ENCODE measurements at regions not wholly inside any gene's neighbourhood (a gene's known extent, or its start where the extent isn't known, plus 50 kb on each side); places are given as distances from the start of the nearest gene placed in this dataset.

GRCh38 chr13:89269737-89270136 lies 1598.6 kb downstream of the SLITRK5 start:
- TF ChIP-seq, protein P1, sequence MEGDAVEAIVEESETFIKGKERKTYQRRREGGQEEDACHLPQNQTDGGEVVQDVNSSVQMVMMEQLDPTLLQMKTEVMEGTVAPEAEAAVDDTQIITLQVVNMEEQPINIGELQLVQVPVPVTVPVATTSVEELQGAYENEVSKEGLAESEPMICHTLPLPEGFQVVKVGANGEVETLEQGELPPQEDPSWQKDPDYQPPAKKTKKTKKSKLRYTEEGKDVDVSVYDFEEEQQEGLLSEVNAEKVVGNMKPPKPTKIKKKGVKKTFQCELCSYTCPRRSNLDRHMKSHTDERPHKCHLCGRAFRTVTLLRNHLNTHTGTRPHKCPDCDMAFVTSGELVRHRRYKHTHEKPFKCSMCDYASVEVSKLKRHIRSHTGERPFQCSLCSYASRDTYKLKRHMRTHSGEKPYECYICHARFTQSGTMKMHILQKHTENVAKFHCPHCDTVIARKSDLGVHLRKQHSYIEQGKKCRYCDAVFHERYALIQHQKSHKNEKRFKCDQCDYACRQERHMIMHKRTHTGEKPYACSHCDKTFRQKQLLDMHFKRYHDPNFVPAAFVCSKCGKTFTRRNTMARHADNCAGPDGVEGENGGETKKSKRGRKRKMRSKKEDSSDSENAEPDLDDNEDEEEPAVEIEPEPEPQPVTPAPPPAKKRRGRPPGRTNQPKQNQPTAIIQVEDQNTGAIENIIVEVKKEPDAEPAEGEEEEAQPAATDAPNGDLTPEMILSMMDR (IDR thresholded peaks at IDR 0.05) = no peak
- TF ChIP-seq POLR2A (IDR thresholded peaks at IDR 0.05; ENCODE audit: low read length) = no peak
- TF ChIP-seq, protein P2, sequence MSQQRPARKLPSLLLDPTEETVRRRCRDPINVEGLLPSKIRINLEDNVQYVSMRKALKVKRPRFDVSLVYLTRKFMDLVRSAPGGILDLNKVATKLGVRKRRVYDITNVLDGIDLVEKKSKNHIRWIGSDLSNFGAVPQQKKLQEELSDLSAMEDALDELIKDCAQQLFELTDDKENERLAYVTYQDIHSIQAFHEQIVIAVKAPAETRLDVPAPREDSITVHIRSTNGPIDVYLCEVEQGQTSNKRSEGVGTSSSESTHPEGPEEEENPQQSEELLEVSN (IDR thresholded peaks at IDR 0.05; ENCODE audit: borderline replicate concordance, low read depth) = no peak
- no peak for TF ChIP-seq CHD2 (IDR thresholded peaks at IDR 0.05; ENCODE audit: low read length, partially characterized antibody)
- TF ChIP-seq SMC3 (IDR thresholded peaks at IDR 0.05) = no peak
- TF ChIP-seq RFX5 (IDR thresholded peaks at IDR 0.05) = no peak
- TF ChIP-seq RCOR1 (IDR thresholded peaks at IDR 0.05; ENCODE audit: low read depth, low read length) = no peak
- TF ChIP-seq REST (IDR thresholded peaks at IDR 0.05) = no peak
- no peak for TF ChIP-seq RAD21 (conservative IDR thresholded peaks at IDR 0.05 in 1 of 2, IDR thresholded peaks at IDR 0.05 in 1 of 2)
- TF ChIP-seq, protein P3, sequence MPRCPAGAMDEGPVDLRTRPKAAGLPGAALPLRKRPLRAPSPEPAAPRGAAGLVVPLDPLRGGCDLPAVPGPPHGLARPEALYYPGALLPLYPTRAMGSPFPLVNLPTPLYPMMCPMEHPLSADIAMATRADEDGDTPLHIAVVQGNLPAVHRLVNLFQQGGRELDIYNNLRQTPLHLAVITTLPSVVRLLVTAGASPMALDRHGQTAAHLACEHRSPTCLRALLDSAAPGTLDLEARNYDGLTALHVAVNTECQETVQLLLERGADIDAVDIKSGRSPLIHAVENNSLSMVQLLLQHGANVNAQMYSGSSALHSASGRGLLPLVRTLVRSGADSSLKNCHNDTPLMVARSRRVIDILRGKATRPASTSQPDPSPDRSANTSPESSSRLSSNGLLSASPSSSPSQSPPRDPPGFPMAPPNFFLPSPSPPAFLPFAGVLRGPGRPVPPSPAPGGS (IDR thresholded peaks at IDR 0.05) = no peak
